WTC11 (cell line): ENCODE measurements at regions not wholly inside any gene's neighbourhood (a gene's known extent, or its start where the extent isn't known, plus 50 kb on each side); places are given as distances from the start of the nearest gene placed in this dataset.

ENCODE experiments used
- ATAC-seq: fragments of 200-7000 bp; cut with Tn5 transposase; 2 replicates; pipeline ENCODE4 v1.10.0; 2021; ENCODE audit warnings: mild to moderate bottlenecking, moderate library complexity
- CTCF ChIA-PET: fragments of 300-600 bp; sonication (Branson Sonifier 250); formaldehyde crosslinking; loops from one replicate; lab custom pipeline; 2021; ENCODE audit warnings: antibody characterized with exemption; lab: Charles Lee
- POLR2A ChIA-PET: fragments of 350-600 bp; sonication (Branson Sonifier 250); formaldehyde crosslinking; loops from one replicate; lab custom pipeline; 2021; ENCODE audit warnings: antibody characterized with exemption; lab: Charles Lee
- DNase-seq: peaks from one replicate; pipeline ENCODE4 v3.0.0; 2021; ENCODE audit warnings: low spot score
- H3K27ac Mint-ChIP-seq: 2 replicates; pipeline ENCODE4 v1.8.0; 2021; ENCODE audit warnings: mixed read lengths
- H3K27me3 Mint-ChIP-seq: 2 replicates; pipeline ENCODE4 v1.8.0; 2021; ENCODE audit warnings: low read depth, mild to moderate bottlenecking, moderate library complexity, mixed read lengths
- H3K36me3 Mint-ChIP-seq: 2 replicates; pipeline ENCODE4 v1.8.0; 2021; ENCODE audit warnings: mixed read lengths
- H3K4me1 Mint-ChIP-seq: 2 replicates; pipeline ENCODE4 v1.8.0; 2022; ENCODE audit warnings: mixed read lengths
- H3K4me3 Mint-ChIP-seq: 2 replicates; pipeline ENCODE4 v1.8.0; 2021; ENCODE audit warnings: mild to moderate bottlenecking, moderate library complexity, mixed read lengths
- H3K9me3 Mint-ChIP-seq: 2 replicates; pipeline ENCODE4 v1.8.0; 2021; ENCODE audit warnings: mixed read lengths
- AFF4 ChIP-seq: sonication (generic); formaldehyde crosslinking; IDR thresholded peaks from 2 replicates; pipeline ENCODE4 v1.8.1; 2023; ENCODE audit warnings: mild to moderate bottlenecking, missing genetic modification reagents, borderline replicate concordance
- CREB1 ChIP-seq: sonication (generic); formaldehyde crosslinking; IDR thresholded peaks from 2 replicates; pipeline ENCODE4 v1.8.0; 2023; ENCODE audit warnings: mild to moderate bottlenecking, missing genetic modification reagents
- CTCF ChIP-seq: fragments of 200-600 bp; IDR thresholded peaks from 2 replicates; pipeline ENCODE4 v1.8.0; 2022; ENCODE audit warnings: antibody characterized with exemption
- E2F4 ChIP-seq: sonication (generic); formaldehyde crosslinking; IDR thresholded peaks from 2 replicates; pipeline ENCODE4 v1.8.1; 2022; ENCODE audit warnings: low read depth, mild to moderate bottlenecking, moderate library complexity, missing genetic modification reagents, borderline replicate concordance
- E2F5 ChIP-seq: sonication (generic); formaldehyde crosslinking; IDR thresholded peaks from 2 replicates; pipeline ENCODE4 v1.8.1; 2022; ENCODE audit warnings: mild to moderate bottlenecking, moderate library complexity, missing genetic modification reagents
- ELF4 ChIP-seq: sonication (generic); formaldehyde crosslinking; IDR thresholded peaks from 2 replicates; pipeline ENCODE4 v1.8.1; 2022; ENCODE audit warnings: low read depth, mild to moderate bottlenecking, moderate library complexity, missing genetic modification reagents
- EMX1 ChIP-seq: fragments of 250-450 bp; sonication (Bioruptor Pico); IDR thresholded peaks from 2 replicates; pipeline ENCODE4 v1.8.0; 2021; ENCODE audit warnings: mild to moderate bottlenecking
- ESRRA ChIP-seq: sonication (generic); formaldehyde crosslinking; IDR thresholded peaks from 2 replicates; pipeline ENCODE4 v1.8.1; 2022; ENCODE audit warnings: mild to moderate bottlenecking, missing genetic modification reagents, borderline replicate concordance
- HMGA2 ChIP-seq: fragments of 250-450 bp; sonication (Bioruptor Pico); IDR thresholded peaks from 2 replicates; pipeline ENCODE4 v1.4.0; 2021; ENCODE audit warnings: mild to moderate bottlenecking, moderate library complexity
- HMGXB4 ChIP-seq: sonication (generic); formaldehyde crosslinking; IDR thresholded peaks from 2 replicates; pipeline ENCODE4 v1.8.1; 2023; ENCODE audit warnings: mild to moderate bottlenecking, moderate library complexity, missing genetic modification reagents
- KAT7 ChIP-seq: sonication (generic); formaldehyde crosslinking; IDR thresholded peaks from 2 replicates; pipeline ENCODE4 v1.8.1; 2023; ENCODE audit warnings: missing genetic modification reagents, mild to moderate bottlenecking, borderline replicate concordance
- MAX ChIP-seq: sonication (generic); formaldehyde crosslinking; IDR thresholded peaks from 2 replicates; pipeline ENCODE4 v1.8.0; 2022; ENCODE audit warnings: mild to moderate bottlenecking, missing genetic modification reagents
- MYBL2 ChIP-seq: sonication (generic); formaldehyde crosslinking; IDR thresholded peaks from 2 replicates; pipeline ENCODE4 v1.8.1; 2023; ENCODE audit warnings: mild to moderate bottlenecking, moderate library complexity, missing genetic modification reagents
- OVOL2 ChIP-seq: fragments of 250-450 bp; sonication (Bioruptor Pico); IDR thresholded peaks from 2 replicates; pipeline ENCODE4 v1.9.0; 2021; ENCODE audit warnings: mild to moderate bottlenecking, borderline replicate concordance
- SMAD3 ChIP-seq: sonication (generic); formaldehyde crosslinking; IDR thresholded peaks from 2 replicates; pipeline ENCODE4 v1.8.0; 2022; ENCODE audit warnings: missing genetic modification reagents, mild to moderate bottlenecking, borderline replicate concordance
- SMAD4 ChIP-seq: sonication (generic); formaldehyde crosslinking; IDR thresholded peaks from 2 replicates; pipeline ENCODE4 v1.8.0; 2022; ENCODE audit warnings: mild to moderate bottlenecking, missing genetic modification reagents
- USF2 ChIP-seq: sonication (generic); formaldehyde crosslinking; IDR thresholded peaks from 2 replicates; pipeline ENCODE4 v1.8.1; 2023; ENCODE audit warnings: mild to moderate bottlenecking, missing genetic modification reagents, moderate library complexity
- ZNF263 ChIP-seq: sonication (generic); formaldehyde crosslinking; IDR thresholded peaks from 2 replicates; pipeline ENCODE4 v1.8.1; 2022; ENCODE audit warnings: low read depth, mild to moderate bottlenecking, moderate library complexity, missing genetic modification reagents

- DNase-seq (no peak), ATAC-seq (no peak)
- TF ChIP-seq AFF4 (CRISPR knock-in tag) (no peak), HMGXB4 (CRISPR knock-in tag) (no peak), OVOL2 (CRISPR knock-in tag) (no peak), EMX1 (CRISPR knock-in tag) (no peak)
- H3K27ac Mint-ChIP-seq, result no peak overlapping the region
- POLR2A ChIA-PET, result interaction anchor here (0.6 kb wide), 1 partner anchor 131 kb away, joined by 3 read pairs; no protein-coding TSS in a partner anchor
- CTCF ChIA-PET, result interaction anchor here (1.0 kb wide), 1 partner anchor 873 kb away, joined by 3 read pairs; no protein-coding TSS in a partner anchor
- peaks cover 3% of the 10 kb centered on the region for H3K4me1 Mint-ChIP-seq
- H3K36me3 Mint-ChIP-seq, result no peaks in the 10 kb centered on the region
- H3K27me3 Mint-ChIP-seq, result no peaks in the 10 kb centered on the region
- no peaks in the 10 kb centered on the region for H3K9me3 Mint-ChIP-seq
- no peak overlapping the region for H3K4me3 Mint-ChIP-seq
Observed at GRCh38 chr5:145077028-145077427, 758.1 kb downstream of the PRELID2 start.

- H3K36me3 Mint-ChIP-seq, result no peaks in the 10 kb centered on the region
- POLR2A ChIA-PET, result no interaction called here
- no peak for DNase-seq
- CTCF ChIA-PET, result interaction anchor here (1.0 kb wide), 1 partner anchor 872 kb away, joined by 3 read pairs; no protein-coding TSS in a partner anchor
- ATAC-seq, result no peak
- H3K27ac Mint-ChIP-seq, result no peak overlapping the region
- no peaks in the 10 kb centered on the region for H3K27me3 Mint-ChIP-seq
- H3K9me3 Mint-ChIP-seq, result no peaks in the 10 kb centered on the region
- H3K4me3 Mint-ChIP-seq, result no peak overlapping the region
- H3K4me1 Mint-ChIP-seq, result peaks cover 3% of the 10 kb centered on the region
- TF ChIP-seq MAX (CRISPR knock-in tag), result no peak
- TF ChIP-seq USF2 (CRISPR knock-in tag), result no peak
- no peak for TF ChIP-seq KAT7 (CRISPR knock-in tag)
- TF ChIP-seq HMGA2 (CRISPR knock-in tag), result no peak
Observed at GRCh38 chr5:145076040-145076439, 759.1 kb downstream of the PRELID2 start.

GRCh38 chr5:145072889-145073288 lies 762.3 kb downstream of the PRELID2 start:
- no peak overlapping the region for H3K4me3 Mint-ChIP-seq
- H3K36me3 Mint-ChIP-seq, result no peaks in the 10 kb centered on the region
- TF ChIP-seq MYBL2 (CRISPR knock-in tag) (no peak), E2F4 (CRISPR knock-in tag) (no peak), SMAD4 (CRISPR knock-in tag) (no peak), CTCF (no peak), ELF4 (CRISPR knock-in tag) (no peak), ESRRA (CRISPR knock-in tag) (no peak), CREB1 (CRISPR knock-in tag) (no peak), ZNF263 (no peak), E2F5 (no peak), SMAD3 (no peak)

More at GRCh38 chr5:145072889-145073288, 762.3 kb downstream of the PRELID2 start:
- Mint-ChIP-seq H3K9me3 (no peaks in the 10 kb centered on the region), H3K27me3 (no peaks in the 10 kb centered on the region), H3K4me1 (peaks cover 3% of the 10 kb centered on the region), H3K27ac (no peak overlapping the region)
- CTCF ChIA-PET, result interaction anchor here (1.5 kb wide), 1 partner anchor 274 kb away, joined by 5 read pairs; no protein-coding TSS in a partner anchor
- POLR2A ChIA-PET, result no interaction called here
- DNase-seq (no peak), ATAC-seq (no peak)
